ENCODE measurements at regions not wholly inside any gene's neighbourhood (a gene's known extent, or its start where the extent isn't known, plus 50 kb on each side); places are given as distances from the start of the nearest gene placed in this dataset.
"Not testable (repeated sequence)": the region's sequence is repeated elsewhere in the genome, so short reads cannot be mapped to it uniquely, and the experiment has no call there.

GRCh38 chr5:97998941-97999340 lies 774.5 kb upstream of the RGMB start:
- H3K27me3 Mint-ChIP-seq (ENCODE audit: low read depth): no peaks in the 10 kb centered on the region
- no peak for DNase-seq (ENCODE audit: low spot score in 2 of 2, unreplicated experiment in 2 of 2)

GRCh38 chr5:98004463-98004862 lies 769.0 kb upstream of the RGMB start:
- no peak overlapping the region for H3K4me3 Mint-ChIP-seq
- TF ChIP-seq CTCF (IDR thresholded peaks at IDR 0.05; ENCODE audit: unreplicated experiment): no peak
- H3K27me3 Mint-ChIP-seq (ENCODE audit: low read depth): no peaks in the 10 kb centered on the region
- no peaks in the 10 kb centered on the region for H3K36me3 Mint-ChIP-seq
- H3K9me3 Mint-ChIP-seq: peaks cover 18% of the 10 kb centered on the region
- no peak for DNase-seq (ENCODE audit: low spot score in 2 of 2, unreplicated experiment in 2 of 2)
- no peak overlapping the region for H3K27ac Mint-ChIP-seq
- peaks cover 3% of the 10 kb centered on the region for H3K4me1 Mint-ChIP-seq

More at GRCh38 chr5:97998941-97999340, 774.5 kb upstream of the RGMB start:
- H3K27ac Mint-ChIP-seq: no peak overlapping the region
- peaks cover 3% of the 10 kb centered on the region for H3K4me1 Mint-ChIP-seq
- no peaks in the 10 kb centered on the region for H3K36me3 Mint-ChIP-seq
- peaks cover 16% of the 10 kb centered on the region for H3K9me3 Mint-ChIP-seq
- no peak overlapping the region for H3K4me3 Mint-ChIP-seq
- no peak for TF ChIP-seq CTCF (IDR thresholded peaks at IDR 0.05; ENCODE audit: unreplicated experiment)

GRCh38 chr5:98016771-98017170 lies 756.7 kb upstream of the RGMB start:
- no peak for DNase-seq (ENCODE audit: low spot score in 2 of 2, unreplicated experiment in 2 of 2)
- H3K9me3 Mint-ChIP-seq: no peaks in the 10 kb centered on the region
- no peaks in the 10 kb centered on the region for H3K4me1 Mint-ChIP-seq
- H3K27ac Mint-ChIP-seq: no peak overlapping the region
- no peak overlapping the region for H3K4me3 Mint-ChIP-seq
- no peak for TF ChIP-seq CTCF (IDR thresholded peaks at IDR 0.05; ENCODE audit: unreplicated experiment)
- no peaks in the 10 kb centered on the region for H3K27me3 Mint-ChIP-seq (ENCODE audit: low read depth)
- H3K36me3 Mint-ChIP-seq: no peaks in the 10 kb centered on the region

- H3K27me3 Mint-ChIP-seq (ENCODE audit: low read depth); H3K36me3 Mint-ChIP-seq; H3K4me1 Mint-ChIP-seq; DNase-seq (ENCODE audit: low spot score in 2 of 2, unreplicated experiment in 2 of 2); H3K4me3 Mint-ChIP-seq; H3K27ac Mint-ChIP-seq: not testable (repeated sequence)
- H3K9me3 Mint-ChIP-seq: peaks cover 18% of the 10 kb centered on the region
Measured at GRCh38 chr5:98030273-98030672, 743.2 kb upstream of the RGMB start.

GRCh38 chr5:98031036-98031435 lies 742.4 kb upstream of the RGMB start:
- DNase-seq (ENCODE audit: low spot score in 2 of 2, unreplicated experiment in 2 of 2); H3K27ac Mint-ChIP-seq; H3K27me3 Mint-ChIP-seq (ENCODE audit: low read depth); H3K4me1 Mint-ChIP-seq; H3K36me3 Mint-ChIP-seq; H3K4me3 Mint-ChIP-seq: not testable (repeated sequence)
- H3K9me3 Mint-ChIP-seq: peaks cover 10% of the 10 kb centered on the region

GRCh38 chr5:98031496-98031895 lies 742.0 kb upstream of the RGMB start:
- H3K36me3 Mint-ChIP-seq: no peaks in the 10 kb centered on the region
- H3K4me1 Mint-ChIP-seq: no peaks in the 10 kb centered on the region
- no peak overlapping the region for H3K4me3 Mint-ChIP-seq
- peaks cover 8% of the 10 kb centered on the region for H3K9me3 Mint-ChIP-seq
- TF ChIP-seq CTCF (IDR thresholded peaks at IDR 0.05; ENCODE audit: unreplicated experiment): no peak
- no peak overlapping the region for H3K27ac Mint-ChIP-seq
- H3K27me3 Mint-ChIP-seq (ENCODE audit: low read depth): no peaks in the 10 kb centered on the region
- no peak for DNase-seq (ENCODE audit: low spot score in 2 of 2, unreplicated experiment in 2 of 2)

- no peaks in the 10 kb centered on the region for H3K4me1 Mint-ChIP-seq
- no peak for DNase-seq (ENCODE audit: low spot score in 2 of 2, unreplicated experiment in 2 of 2)
- TF ChIP-seq CTCF (IDR thresholded peaks at IDR 0.05; ENCODE audit: unreplicated experiment): no peak
- H3K36me3 Mint-ChIP-seq: no peaks in the 10 kb centered on the region
- no peak overlapping the region for H3K4me3 Mint-ChIP-seq
- peaks cover 8% of the 10 kb centered on the region for H3K9me3 Mint-ChIP-seq
- no peaks in the 10 kb centered on the region for H3K27me3 Mint-ChIP-seq (ENCODE audit: low read depth)
- H3K27ac Mint-ChIP-seq: no peak overlapping the region
Measured at GRCh38 chr5:98031926-98032325, 741.5 kb upstream of the RGMB start.

All from mesothelial cell of epicardium (in vitro differentiated cells).